H9 (cell line): ENCODE measurements at regions not wholly inside any gene's neighbourhood (a gene's known extent, or its start where the extent isn't known, plus 50 kb on each side); places are given as distances from the start of the nearest gene placed in this dataset.
"Not testable (repeated sequence)": the region's sequence is repeated elsewhere in the genome, so short reads cannot be mapped to it uniquely, and the experiment has no call there.

Experiments
- DNase-seq: peaks from one replicate; pipeline ENCODE4 v3.0.0-alpha.2; 2017
- H2AFZ ChIP-seq: one replicate; pipeline ENCODE4 v1.6.1; 2013; ENCODE audit warnings: mild to moderate bottlenecking, low read length, control low read depth, moderate library complexity
- H2AK5ac ChIP-seq: 2 replicates; pipeline ENCODE4 v1.6.1; 2013; ENCODE audit warnings: low read length, control low read depth, mixed read lengths; ENCODE audit not compliant: insufficient read length
- H2BK120ac ChIP-seq: one replicate; pipeline ENCODE4 v1.6.1; 2013; ENCODE audit warnings: low read depth, mild to moderate bottlenecking, low read length, control low read depth, inconsistent platforms; ENCODE audit not compliant: poor library complexity, severe bottlenecking
- H2BK12ac ChIP-seq: 2 replicates; pipeline ENCODE4 v1.6.1; 2013; ENCODE audit warnings: low read length, control low read depth, mixed read lengths, low read depth; ENCODE audit not compliant: insufficient read length
- H2BK15ac ChIP-seq: 2 replicates; pipeline ENCODE4 v1.6.1; 2013; ENCODE audit warnings: low read depth, low read length, control low read depth
- H2BK20ac ChIP-seq: one replicate; pipeline ENCODE4 v1.6.1; 2013; ENCODE audit warnings: low read depth, mild to moderate bottlenecking, low read length, control low read depth, inconsistent platforms; ENCODE audit not compliant: poor library complexity, severe bottlenecking
- H2BK5ac ChIP-seq: 2 replicates; pipeline ENCODE4 v1.6.1; 2013; ENCODE audit warnings: low read length, control low read depth, mixed read lengths; ENCODE audit not compliant: insufficient read length
- H3K14ac ChIP-seq: 2 replicates; pipeline ENCODE4 v1.6.1; 2013; ENCODE audit warnings: low read length, control low read depth; ENCODE audit not compliant: insufficient read depth
- H3K18ac ChIP-seq: 2 replicates; pipeline ENCODE4 v1.6.1; 2013; ENCODE audit warnings: low read depth, mild to moderate bottlenecking, mixed read lengths, low read length, control low read depth; ENCODE audit not compliant: insufficient read length
- H3K23ac ChIP-seq: 2 replicates; pipeline ENCODE4 v1.6.1; 2013; ENCODE audit warnings: low read length, control low read depth, mixed read lengths, low read depth; ENCODE audit not compliant: insufficient read length
- H3K23me2 ChIP-seq: 2 replicates; pipeline ENCODE4 v1.6.1; 2013; ENCODE audit warnings: low read depth, mild to moderate bottlenecking, mixed read lengths, low read length, control low read depth; ENCODE audit not compliant: insufficient read length, poor library complexity, severe bottlenecking
- H3K27ac ChIP-seq: 2 replicates; pipeline ENCODE4 v1.5.1; 2013; ENCODE audit warnings: low read length, control low read depth, mixed read lengths, low read depth; ENCODE audit not compliant: insufficient read length
- H3K27me3 ChIP-seq: 2 replicates; pipeline ENCODE4 v1.6.1; 2013; ENCODE audit warnings: low read length, control low read depth, inconsistent platforms; ENCODE audit not compliant: insufficient read depth
- H3K4ac ChIP-seq: 2 replicates; pipeline ENCODE4 v1.6.1; 2013; ENCODE audit warnings: low read depth, mild to moderate bottlenecking, control low read depth, inconsistent platforms, low read length, moderate library complexity
- H3K4me1 ChIP-seq: 2 replicates; pipeline ENCODE4 v1.6.1; 2013; ENCODE audit warnings: low read length, control low read depth, inconsistent platforms; ENCODE audit not compliant: insufficient read depth
- H3K4me2 ChIP-seq: 2 replicates; pipeline ENCODE4 v1.6.1; 2013; ENCODE audit warnings: low read length, control low read depth, mixed read lengths; ENCODE audit not compliant: insufficient read length, insufficient read depth
- H3K56ac ChIP-seq: 2 replicates; pipeline ENCODE4 v1.6.1; 2013; ENCODE audit warnings: low read depth, mild to moderate bottlenecking, mixed read lengths, low read length, control low read depth; ENCODE audit not compliant: insufficient read length
- H3K79me1 ChIP-seq: 2 replicates; pipeline ENCODE4 v1.6.1; 2013; ENCODE audit warnings: low read depth, mild to moderate bottlenecking, moderate library complexity, low read length, control low read depth, inconsistent platforms; ENCODE audit not compliant: insufficient read depth, poor library complexity, severe bottlenecking
- H3K79me2 ChIP-seq: 2 replicates; pipeline ENCODE4 v1.6.1; 2013; ENCODE audit warnings: low read length, control low read depth, inconsistent platforms; ENCODE audit not compliant: insufficient read depth
- H3K9ac ChIP-seq: 2 replicates; pipeline ENCODE4 v1.6.1; 2013; ENCODE audit warnings: low read length, control low read depth, mixed read lengths; ENCODE audit not compliant: insufficient read length; ENCODE audit errors: extremely low read depth
- H3K9me3 ChIP-seq: one replicate; pipeline ENCODE4 v1.6.1; 2013; ENCODE audit warnings: low read depth, low read length, inconsistent platforms; ENCODE audit not compliant: control insufficient read depth
- H3T11ph ChIP-seq: one replicate; pipeline ENCODE4 v1.6.1; 2013; ENCODE audit warnings: mild to moderate bottlenecking, low read length, control low read depth, inconsistent platforms
- H4K20me1 ChIP-seq: one replicate; pipeline ENCODE4 v1.6.1; 2013; ENCODE audit not compliant: control insufficient read depth, insufficient read length, insufficient read depth
- H4K5ac ChIP-seq: 2 replicates; pipeline ENCODE4 v1.6.1; 2013; ENCODE audit warnings: low read depth, mild to moderate bottlenecking, mixed read lengths, low read length, control low read depth; ENCODE audit not compliant: insufficient read length
- H4K8ac ChIP-seq: replicated peaks from 2 replicates; pipeline ENCODE4 v1.6.1; 2013; ENCODE audit warnings: low read length, control low read depth, mixed read lengths, low read depth; ENCODE audit not compliant: insufficient read length
- H4K91ac ChIP-seq: 2 replicates; pipeline ENCODE4 v1.6.1; 2013; ENCODE audit warnings: low read depth, mild to moderate bottlenecking, moderate library complexity, mixed read lengths, low read length, control low read depth; ENCODE audit not compliant: insufficient read length
- H3K27ac Mint-ChIP-seq, 3 experiments: 2 replicates in 2 of 3; 3 replicates in 1 of 3; pipeline ENCODE4 v1.8.0; 2020 to 2021; ENCODE audit warnings: mixed read lengths in 3 of 3, mild to moderate bottlenecking in 1 of 3, moderate library complexity in 1 of 3
- H3K27me3 Mint-ChIP-seq: 2 replicates; pipeline ENCODE4 v1.8.0; 2021; ENCODE audit warnings: low read depth, mild to moderate bottlenecking, moderate library complexity, mixed read lengths
- H3K36me3 Mint-ChIP-seq, 3 experiments: 2 replicates in 2 of 3; 3 replicates in 1 of 3; pipeline ENCODE4 v1.8.0; 2020 to 2021; ENCODE audit warnings: low read depth in 3 of 3, mixed read lengths in 3 of 3; ENCODE audit not compliant: insufficient read depth in 1 of 3
- H3K4me1 Mint-ChIP-seq, 2 experiments: 2 replicates each; pipeline ENCODE4 v1.8.0; 2020; ENCODE audit warnings: mixed read lengths in 2 of 2
- H3K4me3 Mint-ChIP-seq, 2 experiments: 2 replicates in 1 of 2; 3 replicates in 1 of 2; pipeline ENCODE4 v1.8.0; 2020 to 2021; ENCODE audit warnings: mild to moderate bottlenecking in 2 of 2, mixed read lengths in 2 of 2, moderate library complexity in 1 of 2
- H3K9me3 Mint-ChIP-seq, 2 experiments: 2 replicates in 1 of 2; 3 replicates in 1 of 2; pipeline ENCODE4 v1.8.0; 2020; ENCODE audit warnings: mild to moderate bottlenecking in 2 of 2, mixed read lengths in 2 of 2, moderate library complexity in 1 of 2
- CTCF ChIP-seq: fragments of 200-600 bp; sonication (generic); conservative IDR thresholded peaks from 3 replicates; pipeline ENCODE4 v1.8.0; 2021; ENCODE audit warnings: antibody characterized with exemption, mild to moderate bottlenecking
- WGBS: extraction: QIAGEN DNeasy Blood & Tissue Kit; methylation state at CpG from one replicate; pipeline ENCODE4 v1.1.7; 2013; ENCODE audit warnings: missing lambda C conversion rate, low lambda C conversion rate, mixed read lengths; ENCODE audit not compliant: insufficient read length; ENCODE audit errors: extremely low coverage; 5-methylcytosine and 5-hydroxymethylcytosine counted together

GRCh38 chr14:98919434-98919833 is 352.6 kb downstream of the BCL11B start:
- no peak overlapping the region for H3K4me2 ChIP-seq
- Mint-ChIP-seq H3K4me1 (peaks cover 11 to 21% of the 10 kb centered on the region in 2 experiments), H3K27me3 (peaks cover 5% of the 10 kb centered on the region), H3K4me3 (no peak overlapping the region), H3K27ac (no peak overlapping the region), H3K36me3 (no peaks in the 10 kb centered on the region), H3K9me3 (no peaks in the 10 kb centered on the region; a peak in 2 of 5 replicates)
- H3K27ac ChIP-seq: no peak overlapping the region
- H3K56ac ChIP-seq: no peak overlapping the region
- no peak overlapping the region for H3K18ac ChIP-seq
- H4K5ac ChIP-seq: no peak overlapping the region
- H3K79me1 ChIP-seq: no peaks in the 10 kb centered on the region
- no peak for TF ChIP-seq CTCF
- H2BK20ac ChIP-seq: no peak overlapping the region
- no peak for DNase-seq
- H3K4me1 ChIP-seq: no peaks in the 10 kb centered on the region; the same call in 1 of the 2 replicates
- no peak overlapping the region for H2BK5ac ChIP-seq
- no peak overlapping the region for H2AK5ac ChIP-seq
- no peak overlapping the region for H4K91ac ChIP-seq
- H3K23ac ChIP-seq: no peak overlapping the region
- H3K23me2 ChIP-seq: no peaks in the 10 kb centered on the region
- H2BK12ac ChIP-seq: no peak overlapping the region
- H2BK15ac ChIP-seq: no peak overlapping the region
- H3K9ac ChIP-seq: no peak overlapping the region
- H3K9me3 ChIP-seq: no peaks in the 10 kb centered on the region
- no peak overlapping the region for H2AFZ ChIP-seq
- no peak overlapping the region for H3K14ac ChIP-seq
- H4K20me1 ChIP-seq: no peaks in the 10 kb centered on the region
- H3K79me2 ChIP-seq: no peaks in the 10 kb centered on the region
- no peak overlapping the region for H3T11ph ChIP-seq
- H3K4ac ChIP-seq: no peak overlapping the region
- no CpG with 5 or more reads among the region's 2 CpGs for WGBS
- H3K27me3 ChIP-seq: no peaks in the 10 kb centered on the region
- H4K8ac ChIP-seq: no peak overlapping the region
- H2BK120ac ChIP-seq: no peak overlapping the region

GRCh38 chr14:98921306-98921705 is 350.7 kb downstream of the BCL11B start:
- not testable (repeated sequence) for H3K56ac ChIP-seq, H2BK20ac ChIP-seq, H3K9me3 ChIP-seq, H3K27ac ChIP-seq, DNase-seq, H3K27ac Mint-ChIP-seq, H3K4me1 ChIP-seq, H4K20me1 ChIP-seq, H3K9ac ChIP-seq, H4K5ac ChIP-seq, H3K36me3 Mint-ChIP-seq, H2BK120ac ChIP-seq, H4K8ac ChIP-seq, H3K4ac ChIP-seq, H2AK5ac ChIP-seq, H3K23ac ChIP-seq, H2BK15ac ChIP-seq, H3K4me3 Mint-ChIP-seq, H3K79me2 ChIP-seq, H3K79me1 ChIP-seq, H3K23me2 ChIP-seq, H3K18ac ChIP-seq, H3T11ph ChIP-seq, H3K9me3 Mint-ChIP-seq, H3K27me3 Mint-ChIP-seq, H2BK12ac ChIP-seq, H3K14ac ChIP-seq, H3K4me2 ChIP-seq, H2BK5ac ChIP-seq, H2AFZ ChIP-seq, H3K27me3 ChIP-seq, H4K91ac ChIP-seq
- H3K4me1 Mint-ChIP-seq: peaks cover 11 to 19% of the 10 kb centered on the region in 2 experiments
- no CpG with 5 or more reads among the region's 3 CpGs for WGBS
